Esophagus (tissue), 2 donors: ENCODE measurements at regions not wholly inside any gene's neighbourhood (a gene's known extent, or its start where the extent isn't known, plus 50 kb on each side); places are given as distances from the start of the nearest gene placed in this dataset.
"Not testable (repeated sequence)": the region's sequence is repeated elsewhere in the genome, so short reads cannot be mapped to it uniquely, and the experiment has no call there.

ENCODE experiments used
- H3K27ac ChIP-seq, 2 donors: one replicate each; pipeline ENCODE4 v1.5.1; 2013; ENCODE audit warnings: low read depth in 2 of 2, mild to moderate bottlenecking in 2 of 2, inconsistent platforms in 1 of 2, low read length in 1 of 2, moderate library complexity in 1 of 2
- H3K27me3 ChIP-seq, 2 donors: one replicate each; pipeline ENCODE4 v1.6.1; 2013; ENCODE audit warnings: low read length in 2 of 2, control low read depth in 1 of 2, mild to moderate bottlenecking in 1 of 2; ENCODE audit not compliant: insufficient read depth in 2 of 2, control insufficient read depth in 1 of 2
- H3K36me3 ChIP-seq, 2 donors: one replicate each; pipeline ENCODE4 v1.6.1; 2013; ENCODE audit warnings: low read length in 1 of 2; ENCODE audit not compliant: control insufficient read depth in 2 of 2, insufficient read depth in 2 of 2
- H3K4me1 ChIP-seq, 2 donors: one replicate each; pipeline ENCODE4 v1.6.1; 2013; ENCODE audit warnings: low read length in 1 of 2; ENCODE audit not compliant: control insufficient read depth in 2 of 2, insufficient read depth in 2 of 2
- H3K4me3 ChIP-seq, 2 donors: one replicate each; pipeline ENCODE4 v1.5.1; 2013; ENCODE audit warnings: low read length in 2 of 2, mild to moderate bottlenecking in 2 of 2, low read depth in 1 of 2, moderate library complexity in 1 of 2
- H3K9me3 ChIP-seq, 2 donors: one replicate each; pipeline ENCODE4 v1.6.1; 2013; ENCODE audit warnings: mild to moderate bottlenecking in 2 of 2, low read depth in 1 of 2, low read length in 1 of 2, moderate library complexity in 1 of 2; ENCODE audit not compliant: control insufficient read depth in 2 of 2, insufficient read depth in 1 of 2
- WGBS, 2 donors: extraction: QIAGEN DNeasy Blood & Tissue Kit; methylation state at CpG; one replicate each; pipeline ENCODE4 v1.1.7; 2013; 5-methylcytosine and 5-hydroxymethylcytosine counted together
- donor health status: healthy with polysubstance abuse.
- donor health status: Bipolar disorder and iron deficiency.

GRCh38 chr20:48224533-48225050, 439.3 kb upstream of the SULF2 start:
- Histone ChIP-seq H3K27ac (no peak overlapping the region), H3K27me3 (no peaks in the 10 kb centered on the region), H3K36me3 (no peaks in the 10 kb centered on the region), H3K9me3 (no peaks in the 10 kb centered on the region), H3K4me3 (no peak overlapping the region), H3K4me1 (peaks cover 0 to 4% of the 10 kb centered on the region in 2 donors)
- 69 to 75% methylated on average over 6 of the region's 6 CpGs for WGBS, 2 donors

DNA sequence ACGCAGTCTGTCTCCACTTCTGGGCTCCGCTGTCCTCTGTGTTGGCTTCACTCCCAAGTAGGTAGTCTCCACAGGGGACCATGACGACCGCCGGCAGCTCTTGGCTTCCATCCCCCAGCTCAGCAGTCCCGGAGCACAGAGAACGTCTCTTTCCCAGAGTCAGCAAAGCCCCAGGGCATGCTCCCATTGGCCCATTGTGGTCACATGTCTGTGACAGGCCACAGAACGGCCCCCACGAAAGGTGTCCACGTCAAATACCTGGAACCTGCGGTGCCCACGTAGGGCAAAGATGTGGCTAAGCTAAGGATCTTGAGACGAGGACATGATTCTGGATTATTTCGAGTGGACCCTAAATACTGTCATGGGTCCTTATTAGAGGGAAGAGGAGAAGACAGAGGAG, 438.4 kb upstream of the SULF2 start:
- Histone ChIP-seq H3K27ac (no peak overlapping the region), H3K27me3 (no peaks in the 10 kb centered on the region), H3K9me3 (no peaks in the 10 kb centered on the region), H3K4me1 (peaks cover 0 to 4% of the 10 kb centered on the region in 2 donors), H3K36me3 (no peaks in the 10 kb centered on the region), H3K4me3 (no peak overlapping the region)
- WGBS, 2 donors = 88 to 91% methylated on average over 14 of the region's 14 CpGs

GRCh38 chr20:48222595-48223180, 437.4 kb upstream of the SULF2 start:
- no peak overlapping the region for H3K4me3 ChIP-seq
- 93 to 96% methylated on average over 8 of the region's 8 CpGs for WGBS, 2 donors

GRCh38 chr20:48220033-48220633, 434.9 kb upstream of the SULF2 start:
- Histone ChIP-seq H3K4me1 (peaks cover 0 to 4% of the 10 kb centered on the region in 2 donors), H3K36me3 (no peaks in the 10 kb centered on the region), H3K27me3 (no peaks in the 10 kb centered on the region), H3K9me3 (no peaks in the 10 kb centered on the region), H3K27ac (no peak overlapping the region), H3K4me3 (no peak overlapping the region)
- WGBS, 2 donors = 69 to 73% methylated on average over 6 of the region's 6 CpGs

More at GRCh38 chr20:48222595-48223180, 437.4 kb upstream of the SULF2 start:
- no peaks in the 10 kb centered on the region for H3K27me3 ChIP-seq
- H3K27ac ChIP-seq = no peak overlapping the region
- no peaks in the 10 kb centered on the region for H3K9me3 ChIP-seq
- peaks cover 0 to 4% of the 10 kb centered on the region in 2 donors for H3K4me1 ChIP-seq
- no peaks in the 10 kb centered on the region for H3K36me3 ChIP-seq

DNA sequence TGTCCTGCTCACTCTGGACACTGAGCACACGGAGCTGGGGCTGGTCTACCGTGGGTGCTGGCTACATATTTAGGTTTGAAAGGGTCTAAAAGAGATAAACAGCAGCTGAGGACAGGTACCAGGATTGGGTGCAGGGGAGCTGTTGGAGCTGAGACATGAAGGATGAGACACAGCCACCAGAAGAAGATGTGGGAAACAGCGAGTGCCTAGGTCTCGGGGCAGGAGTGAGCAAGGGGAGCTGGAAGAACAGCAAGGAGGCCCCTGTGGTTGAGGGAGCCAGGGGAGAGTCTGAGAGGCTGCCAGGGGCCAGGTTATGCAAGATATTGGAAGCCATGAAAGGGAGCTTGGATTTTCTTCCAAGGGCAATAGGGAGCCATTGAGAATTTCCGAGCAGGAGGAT, 434.0 kb upstream of the SULF2 start:
- H3K4me3 ChIP-seq = no peak overlapping the region
- no peak overlapping the region for H3K27ac ChIP-seq
- no peaks in the 10 kb centered on the region for H3K27me3 ChIP-seq
- 89 to 90% methylated on average over 5 of the region's 5 CpGs for WGBS, 2 donors
- H3K4me1 ChIP-seq = peaks cover 0 to 2% of the 10 kb centered on the region in 2 donors
- H3K36me3 ChIP-seq = no peaks in the 10 kb centered on the region
- no peaks in the 10 kb centered on the region for H3K9me3 ChIP-seq

- WGBS, 2 donors = 56 to 57% methylated on average over 14 of the region's 14 CpGs
- no peak overlapping the region for H3K4me3 ChIP-seq
- H3K27me3 ChIP-seq = no peaks in the 10 kb centered on the region
- no peaks in the 10 kb centered on the region for H3K36me3 ChIP-seq
- H3K27ac ChIP-seq = no peak overlapping the region
- no peaks in the 10 kb centered on the region for H3K9me3 ChIP-seq
- H3K4me1 ChIP-seq = no peaks in the 10 kb centered on the region
These were observed 431.9 kb upstream of the SULF2 start for GRCh38 chr20:48217190-48217589.

DNA sequence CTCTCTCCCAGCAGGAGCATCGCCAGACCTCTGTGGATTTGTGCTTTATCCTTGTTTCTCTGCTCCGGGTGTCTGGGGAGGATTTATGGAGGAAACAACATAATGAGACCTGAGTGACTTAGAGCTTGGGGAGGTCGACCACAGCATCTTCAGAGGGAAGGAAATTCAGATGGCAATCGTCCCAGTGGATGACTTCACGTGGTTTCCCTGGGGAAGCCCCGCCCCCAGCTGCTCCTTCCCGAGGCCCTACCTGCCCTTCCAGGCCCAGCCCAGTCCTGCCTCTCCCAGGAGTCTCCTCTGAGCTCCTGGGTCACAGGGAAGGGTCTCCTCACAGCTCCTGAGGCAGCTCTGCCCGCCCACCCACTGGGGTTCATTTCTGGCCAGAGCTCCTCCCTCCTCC, 430.3 kb upstream of the SULF2 start:
- no peak overlapping the region for H3K27ac ChIP-seq
- no peak overlapping the region for H3K4me3 ChIP-seq
- no peaks in the 10 kb centered on the region for H3K36me3 ChIP-seq
- 31 to 38% methylated on average over 8 of the region's 8 CpGs for WGBS, 2 donors
- H3K9me3 ChIP-seq = no peaks in the 10 kb centered on the region
- H3K4me1 ChIP-seq = no peaks in the 10 kb centered on the region
- H3K27me3 ChIP-seq = no peaks in the 10 kb centered on the region

- Histone ChIP-seq H3K36me3 (no peaks in the 10 kb centered on the region), H3K27me3 (no peaks in the 10 kb centered on the region), H3K9me3 (no peaks in the 10 kb centered on the region), H3K4me1 (no peaks in the 10 kb centered on the region), H3K27ac (no peak overlapping the region), H3K4me3 (no peak overlapping the region)
- 43 to 67% methylated on average over 5 of the region's 5 CpGs for WGBS, 2 donors
These were observed 429.3 kb upstream of the SULF2 start for GRCh38 chr20:48214601-48215000.

- not testable (repeated sequence) for H3K36me3 ChIP-seq, H3K27me3 ChIP-seq, H3K4me3 ChIP-seq, H3K27ac ChIP-seq, H3K9me3 ChIP-seq, H3K4me1 ChIP-seq
- 57 to 73% methylated on average over 6 to 12 of the region's 12 CpGs for WGBS, 2 donors
These were observed 428.4 kb upstream of the SULF2 start for GRCh38 chr20:48213635-48214034.
